CD14-positive monocyte (primary cell): ENCODE measurements at regions not wholly inside any gene's neighbourhood (a gene's known extent, or its start where the extent isn't known, plus 50 kb on each side); places are given as distances from the start of the nearest gene placed in this dataset.

Experiments
- DNase-seq, 3 donors: peaks; one replicate each; pipeline ENCODE4 v3.0.0-alpha.2; 2011 to 2022
- H2AFZ ChIP-seq: 2 replicates; pipeline ENCODE4 v1.6.0; 2012; ENCODE audit warnings: mild to moderate bottlenecking, low read depth, low read length, inconsistent platforms; ENCODE audit not compliant: insufficient read depth, poor library complexity, severe bottlenecking
- H3K27ac ChIP-seq, 2 donors: 1 replicate in 1 of 2; 2 replicates in 1 of 2; pipeline ENCODE4 v1.5.1; 2012 to 2013; ENCODE audit warnings: low read length in 2 of 2, control low read depth in 1 of 2, inconsistent platforms in 1 of 2, low read depth in 1 of 2, mild to moderate bottlenecking in 1 of 2
- H3K27me3 ChIP-seq, 2 donors: one replicate each; pipeline versions ENCODE4 v1.6.0 to v1.6.1; 2011 to 2013; ENCODE audit warnings: low read length in 2 of 2; ENCODE audit not compliant: control insufficient read depth in 2 of 2, insufficient read depth in 2 of 2
- H3K36me3 ChIP-seq, 2 donors: replicated peaks in 1 of 2; 1 replicate in 1 of 2; 2 replicates in 1 of 2; pipeline versions ENCODE4 v1.5.1 to v1.6.1; 2012 to 2013; ENCODE audit warnings: low read length in 2 of 2, control low read depth in 1 of 2, inconsistent platforms in 1 of 2, mild to moderate bottlenecking in 1 of 2; ENCODE audit not compliant: insufficient read depth in 2 of 2, control insufficient read depth in 1 of 2
- H3K4me1 ChIP-seq, 2 donors: 1 replicate in 1 of 2; 2 replicates in 1 of 2; pipeline versions ENCODE4 v1.5.1 to v1.6.1; 2012 to 2013; ENCODE audit warnings: low read length in 2 of 2, control low read depth in 1 of 2, inconsistent platforms in 1 of 2, mild to moderate bottlenecking in 1 of 2, moderate library complexity in 1 of 2; ENCODE audit not compliant: insufficient read depth in 2 of 2, control insufficient read depth in 1 of 2
- H3K4me2 ChIP-seq: replicated peaks from 2 replicates; pipeline ENCODE3; 2012; ENCODE audit warnings: low read length, moderate library complexity, mild to moderate bottlenecking; ENCODE audit not compliant: poor library complexity, severe bottlenecking; ENCODE audit errors: extremely low read depth
- H3K4me3 ChIP-seq, 3 experiments: fragments of 200-600 bp in 1 of 3; sonication (generic) in 1 of 3; replicated peaks in 1 of 3; 1 replicate in 2 of 3; 2 replicates in 1 of 3; pipeline ENCODE4 v1.5.1; 2011 to 2013; ENCODE audit warnings: low read length in 3 of 3, mild to moderate bottlenecking in 3 of 3, control low read depth in 2 of 3, low read depth in 2 of 3, inconsistent platforms in 1 of 3, moderate library complexity in 1 of 3
- H3K79me2 ChIP-seq: 2 replicates; pipeline ENCODE4 v1.6.0; 2012; ENCODE audit warnings: mild to moderate bottlenecking, control low read depth, inconsistent platforms, low read length, moderate library complexity; ENCODE audit not compliant: insufficient read depth
- H3K9ac ChIP-seq: 2 replicates; pipeline ENCODE4 v1.6.0; 2017; ENCODE audit warnings: low read length, mild to moderate bottlenecking; ENCODE audit not compliant: insufficient read depth, poor library complexity, severe bottlenecking
- H3K9me3 ChIP-seq, 2 donors: replicated peaks in 1 of 2; 1 replicate in 1 of 2; 2 replicates in 1 of 2; pipeline versions ENCODE4 v1.5.1 to v1.6.1; 2012 to 2013; ENCODE audit warnings: low read length in 2 of 2, control low read depth in 1 of 2; ENCODE audit not compliant: control insufficient read depth in 1 of 2, insufficient read depth in 1 of 2
- H4K20me1 ChIP-seq: 2 replicates; pipeline ENCODE4 v1.6.0; 2012; ENCODE audit warnings: mild to moderate bottlenecking, low read length, control low read depth, moderate library complexity; ENCODE audit not compliant: insufficient read depth
- H3K27ac Mint-ChIP-seq, 7 donors: one replicate each; pipeline ENCODE4 v1.8.0; 2020; ENCODE audit warnings: mild to moderate bottlenecking in 7 of 7, mixed read lengths in 7 of 7, moderate library complexity in 6 of 7, inconsistent platforms in 2 of 7
- H3K27me3 Mint-ChIP-seq, 3 donors: one replicate each; pipeline ENCODE4 v1.8.0; 2021 to 2022; ENCODE audit warnings: low read depth in 3 of 3, mild to moderate bottlenecking in 3 of 3, mixed read lengths in 3 of 3, moderate library complexity in 3 of 3, inconsistent platforms in 1 of 3
- H3K36me3 Mint-ChIP-seq, 2 donors: one replicate each; pipeline ENCODE4 v1.8.0; 2020; ENCODE audit warnings: mixed read lengths in 2 of 2, inconsistent platforms in 1 of 2, mild to moderate bottlenecking in 1 of 2
- H3K4me1 Mint-ChIP-seq: one replicate; pipeline ENCODE4 v1.8.0; 2020; ENCODE audit warnings: mild to moderate bottlenecking, mixed read lengths
- H3K4me3 Mint-ChIP-seq, 2 donors: one replicate each; pipeline ENCODE4 v1.8.0; 2020; ENCODE audit warnings: mild to moderate bottlenecking in 2 of 2, mixed read lengths in 2 of 2, moderate library complexity in 1 of 2
- H3K9me3 Mint-ChIP-seq, 7 donors: one replicate each; pipeline ENCODE4 v1.8.0; 2020 to 2022; ENCODE audit warnings: mixed read lengths in 7 of 7, mild to moderate bottlenecking in 6 of 7, moderate library complexity in 6 of 7, inconsistent platforms in 2 of 7
- WGBS: methylation state at CpG from one replicate; pipeline ENCODE4 v1.1.5; 2013; ENCODE audit warnings: missing lambda C conversion rate; ENCODE audit not compliant: insufficient coverage; 5-methylcytosine and 5-hydroxymethylcytosine counted together
- intact Hi-C, 2 donors: fragments of 100-400 bp; cut with micrococcal nuclease; formaldehyde crosslinking; loops; one replicate each; pipeline versions ENCODE4 v1.15.0 to v1.15.1; 2023
- TF ChIP-seq, protein P1 (sequence below): fragments of 200-600 bp; IDR thresholded peaks from one replicate; pipeline ENCODE4 v1.8.0; 2022; ENCODE audit warnings: antibody characterized with exemption, mild to moderate bottlenecking

DNA sequence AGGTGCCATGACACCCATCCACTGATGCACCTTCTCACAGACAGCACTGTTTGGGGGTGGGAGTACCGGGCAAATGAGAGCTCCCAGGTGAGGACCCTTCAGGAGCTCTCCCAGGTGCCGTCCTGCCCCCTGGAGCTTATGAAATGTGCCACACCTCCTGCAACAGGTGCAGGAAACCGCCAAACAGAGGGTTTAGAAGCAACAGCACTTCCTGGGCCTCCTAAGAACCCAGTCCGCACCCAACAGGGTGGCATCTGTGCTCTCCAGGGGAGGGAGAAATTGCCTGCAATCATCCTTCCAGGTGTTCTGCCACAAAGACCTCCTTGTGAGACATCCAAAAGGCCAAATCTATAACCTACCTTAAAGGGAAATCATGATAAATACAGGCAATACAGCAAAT lies 87.7 kb upstream of the ATP1B1 start:
- H3K9ac ChIP-seq, result no peak overlapping the region
- WGBS, result 92% methylated on average over 2 of the region's 4 CpGs
- TF ChIP-seq, protein P1, sequence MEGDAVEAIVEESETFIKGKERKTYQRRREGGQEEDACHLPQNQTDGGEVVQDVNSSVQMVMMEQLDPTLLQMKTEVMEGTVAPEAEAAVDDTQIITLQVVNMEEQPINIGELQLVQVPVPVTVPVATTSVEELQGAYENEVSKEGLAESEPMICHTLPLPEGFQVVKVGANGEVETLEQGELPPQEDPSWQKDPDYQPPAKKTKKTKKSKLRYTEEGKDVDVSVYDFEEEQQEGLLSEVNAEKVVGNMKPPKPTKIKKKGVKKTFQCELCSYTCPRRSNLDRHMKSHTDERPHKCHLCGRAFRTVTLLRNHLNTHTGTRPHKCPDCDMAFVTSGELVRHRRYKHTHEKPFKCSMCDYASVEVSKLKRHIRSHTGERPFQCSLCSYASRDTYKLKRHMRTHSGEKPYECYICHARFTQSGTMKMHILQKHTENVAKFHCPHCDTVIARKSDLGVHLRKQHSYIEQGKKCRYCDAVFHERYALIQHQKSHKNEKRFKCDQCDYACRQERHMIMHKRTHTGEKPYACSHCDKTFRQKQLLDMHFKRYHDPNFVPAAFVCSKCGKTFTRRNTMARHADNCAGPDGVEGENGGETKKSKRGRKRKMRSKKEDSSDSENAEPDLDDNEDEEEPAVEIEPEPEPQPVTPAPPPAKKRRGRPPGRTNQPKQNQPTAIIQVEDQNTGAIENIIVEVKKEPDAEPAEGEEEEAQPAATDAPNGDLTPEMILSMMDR, result no peak

DNA sequence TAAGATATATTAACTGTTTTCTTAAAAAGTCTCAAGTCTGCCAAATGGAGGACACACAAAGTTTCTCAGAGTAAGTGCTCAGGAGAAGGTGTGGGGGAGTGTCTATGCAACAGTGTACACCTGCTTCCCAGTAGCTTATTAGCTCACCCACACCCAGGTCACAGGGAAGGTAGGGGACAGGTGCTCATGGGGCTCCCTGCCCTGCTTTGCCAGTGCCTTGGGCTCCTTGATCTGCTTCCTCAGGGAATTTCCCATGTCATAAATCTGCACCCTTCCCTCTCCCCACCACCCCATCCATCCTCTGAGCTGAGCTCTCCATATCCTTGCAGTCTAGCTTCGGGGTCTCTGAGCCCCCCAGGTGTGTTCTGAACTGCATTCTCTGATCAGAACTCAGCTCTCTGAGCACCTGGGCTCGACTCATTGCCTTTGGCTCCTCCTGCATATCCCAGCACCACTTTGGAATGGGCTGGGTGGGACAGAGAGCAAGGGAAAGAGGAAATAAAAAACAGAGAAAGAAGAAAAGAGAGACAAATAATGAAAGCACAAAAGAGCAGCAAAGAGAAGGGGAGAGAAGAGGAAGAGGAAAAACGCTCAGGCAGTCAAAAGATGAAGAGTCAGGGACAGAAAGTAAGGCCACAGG lies 87.0 kb upstream of the ATP1B1 start:
- Histone ChIP-seq H2AFZ (no peak overlapping the region), H3K9me3 (no peaks in the 10 kb centered on the region), H3K4me3 (no peak overlapping the region), H3K4me2 (no peak overlapping the region), H3K4me1 (no peaks in the 10 kb centered on the region), H4K20me1 (no peaks in the 10 kb centered on the region), H3K9ac (no peak overlapping the region), H3K27me3 (no peaks in the 10 kb centered on the region), H3K36me3 (no peaks in the 10 kb centered on the region), H3K79me2 (no peaks in the 10 kb centered on the region), H3K27ac (no peak overlapping the region)
- Mint-ChIP-seq H3K4me3 (no peak overlapping the region), H3K36me3 (no peaks in the 10 kb centered on the region), H3K27me3 (peaks cover 0 to 4% (median 1%) of the 10 kb centered on the region in 3 donors), H3K27ac (no peak overlapping the region), H3K4me1 (no peaks in the 10 kb centered on the region), H3K9me3 (peaks cover 3 to 8% (median 4%) of the 10 kb centered on the region in 7 donors)
- no peak for DNase-seq
- TF ChIP-seq, protein P1, result no peak
- intact Hi-C loops, result no loop called here
- 78% methylated on average over 1 of the region's 3 CpGs for WGBS

More for the DNA sequence above, 87.7 kb upstream of the ATP1B1 start:
- peaks cover 0 to 3% (median 0%) of the 10 kb centered on the region in 7 donors for H3K9me3 Mint-ChIP-seq
- H3K27ac ChIP-seq, result no peak overlapping the region
- H3K4me3 Mint-ChIP-seq, result no peak overlapping the region
- H3K27ac Mint-ChIP-seq, result no peak overlapping the region
- no peaks in the 10 kb centered on the region for H4K20me1 ChIP-seq
- intact Hi-C loops, result no loop called here
- DNase-seq, result no peak
- H3K9me3 ChIP-seq, result no peaks in the 10 kb centered on the region
- no peaks in the 10 kb centered on the region for H3K79me2 ChIP-seq
- H3K4me1 Mint-ChIP-seq, result no peaks in the 10 kb centered on the region
- H3K4me3 ChIP-seq, result no peak overlapping the region
- H3K4me1 ChIP-seq, result no peaks in the 10 kb centered on the region
- H3K4me2 ChIP-seq, result no peak overlapping the region
- H3K27me3 ChIP-seq, result no peaks in the 10 kb centered on the region
- no peaks in the 10 kb centered on the region for H3K36me3 ChIP-seq
- no peak overlapping the region for H2AFZ ChIP-seq
- H3K36me3 Mint-ChIP-seq, result no peaks in the 10 kb centered on the region
- H3K27me3 Mint-ChIP-seq, result peaks cover 0 to 3% (median 0%) of the 10 kb centered on the region in 3 donors
